ENCODE measurements at regions not wholly inside any gene's neighbourhood (a gene's known extent, or its start where the extent isn't known, plus 50 kb on each side); places are given as distances from the start of the nearest gene placed in this dataset.
"Not testable (repeated sequence)": the region's sequence is repeated elsewhere in the genome, so short reads cannot be mapped to it uniquely, and the experiment has no call there.

- no peak for DNase-seq (ENCODE audit: low spot score)
Observed at GRCh38 chr3:26280517-26280916, 342.1 kb upstream of the LRRC3B start.

GRCh38 chr3:26281284-26281985 lies 341.1 kb upstream of the LRRC3B start:
- no peak for DNase-seq (ENCODE audit: low spot score)

- DNase-seq (ENCODE audit: low spot score) = not testable (repeated sequence)
Observed at GRCh38 chr3:26284503-26284902, 338.1 kb upstream of the LRRC3B start.

GRCh38 chr3:26291840-26292239 lies 330.7 kb upstream of the LRRC3B start:
- DNase-seq (ENCODE audit: low spot score) = no peak

- DNase-seq (ENCODE audit: low spot score) = no peak
Observed at GRCh38 chr3:26292780-26293179, 329.8 kb upstream of the LRRC3B start.

GRCh38 chr3:26293329-26293844 lies 329.2 kb upstream of the LRRC3B start:
- no peak for DNase-seq (ENCODE audit: low spot score)

GRCh38 chr3:26307192-26307591 lies 315.4 kb upstream of the LRRC3B start:
- no peak for DNase-seq (ENCODE audit: low spot score)

- no peak for DNase-seq (ENCODE audit: low spot score)
Observed at GRCh38 chr3:26307787-26308186, 314.8 kb upstream of the LRRC3B start.

GRCh38 chr3:26308454-26308853 lies 314.1 kb upstream of the LRRC3B start:
- no peak for DNase-seq (ENCODE audit: low spot score)

- DNase-seq (ENCODE audit: low spot score) = peak; percentile 2
Observed at GRCh38 chr3:26309536-26309935, 313.0 kb upstream of the LRRC3B start.

- no peak for DNase-seq (ENCODE audit: low spot score)
Observed at GRCh38 chr3:26312816-26313215, 309.8 kb upstream of the LRRC3B start.

GRCh38 chr3:26316472-26316871 lies 306.1 kb upstream of the LRRC3B start:
- DNase-seq (ENCODE audit: low spot score) = no peak

- not testable (repeated sequence) for DNase-seq (ENCODE audit: low spot score)
Observed at GRCh38 chr3:26323741-26324140, 298.8 kb upstream of the LRRC3B start.

- DNase-seq (ENCODE audit: low spot score) = no peak
Observed at GRCh38 chr3:26340001-26340400, 282.6 kb upstream of the LRRC3B start.

- no peak for DNase-seq (ENCODE audit: low spot score)
Observed at GRCh38 chr3:26343647-26344046, 278.9 kb upstream of the LRRC3B start.

GRCh38 chr3:26345613-26346012 lies 277.0 kb upstream of the LRRC3B start:
- no peak for DNase-seq (ENCODE audit: low spot score)

GRCh38 chr3:26346497-26346896 lies 276.1 kb upstream of the LRRC3B start:
- no peak for DNase-seq (ENCODE audit: low spot score)

- DNase-seq (ENCODE audit: low spot score) = no peak
Observed at GRCh38 chr3:26347150-26347549, 275.4 kb upstream of the LRRC3B start.

- DNase-seq (ENCODE audit: low spot score) = no peak
Observed at GRCh38 chr3:26350853-26351252, 271.7 kb upstream of the LRRC3B start.

GRCh38 chr3:26353097-26353496 lies 269.5 kb upstream of the LRRC3B start:
- no peak for DNase-seq (ENCODE audit: low spot score)

- no peak for DNase-seq (ENCODE audit: low spot score)
Observed at GRCh38 chr3:26358405-26358804, 264.2 kb upstream of the LRRC3B start.

- DNase-seq (ENCODE audit: low spot score) = no peak
Observed at GRCh38 chr3:26365706-26366105, 256.9 kb upstream of the LRRC3B start.

- DNase-seq (ENCODE audit: low spot score) = no peak
Observed at GRCh38 chr3:26368312-26368711, 254.3 kb upstream of the LRRC3B start.

GRCh38 chr3:26369133-26369532 lies 253.4 kb upstream of the LRRC3B start:
- peak; percentile 2 for DNase-seq (ENCODE audit: low spot score)

Measured in SW480 (cell line).